GM12878 (cell line): ENCODE measurements at regions not wholly inside any gene's neighbourhood (a gene's known extent, or its start where the extent isn't known, plus 50 kb on each side); places are given as distances from the start of the nearest gene placed in this dataset.

ENCODE experiments used
- POLR2A ChIP-seq: IDR thresholded peaks from 2 replicates; pipeline ENCODE4 v1.6.1; 2011; ENCODE audit warnings: low read depth, mild to moderate bottlenecking, low read length
- SPI1 ChIP-seq: IDR thresholded peaks from 2 replicates; pipeline ENCODE4 v1.6.1; 2011; ENCODE audit warnings: low read depth, mild to moderate bottlenecking, low read length, moderate library complexity, borderline replicate concordance; ENCODE audit not compliant: insufficient read depth
- TF ChIP-seq, protein P1 (sequence below), 3 experiments: IDR thresholded peaks in 2 of 3; conservative IDR thresholded peaks in 1 of 3; 2 replicates each; pipeline ENCODE4 v1.5.1; 2011; ENCODE audit warnings: low read depth in 3 of 3, low read length in 3 of 3, mild to moderate bottlenecking in 3 of 3, control low read depth in 2 of 3, moderate library complexity in 2 of 3, inconsistent platforms in 1 of 3, mixed read lengths in 1 of 3; ENCODE audit not compliant: control insufficient read depth in 2 of 3, insufficient read depth in 1 of 3; ENCODE audit errors: extremely low read depth in 1 of 3

- no peak for TF ChIP-seq POLR2A
- TF ChIP-seq, protein P1, sequence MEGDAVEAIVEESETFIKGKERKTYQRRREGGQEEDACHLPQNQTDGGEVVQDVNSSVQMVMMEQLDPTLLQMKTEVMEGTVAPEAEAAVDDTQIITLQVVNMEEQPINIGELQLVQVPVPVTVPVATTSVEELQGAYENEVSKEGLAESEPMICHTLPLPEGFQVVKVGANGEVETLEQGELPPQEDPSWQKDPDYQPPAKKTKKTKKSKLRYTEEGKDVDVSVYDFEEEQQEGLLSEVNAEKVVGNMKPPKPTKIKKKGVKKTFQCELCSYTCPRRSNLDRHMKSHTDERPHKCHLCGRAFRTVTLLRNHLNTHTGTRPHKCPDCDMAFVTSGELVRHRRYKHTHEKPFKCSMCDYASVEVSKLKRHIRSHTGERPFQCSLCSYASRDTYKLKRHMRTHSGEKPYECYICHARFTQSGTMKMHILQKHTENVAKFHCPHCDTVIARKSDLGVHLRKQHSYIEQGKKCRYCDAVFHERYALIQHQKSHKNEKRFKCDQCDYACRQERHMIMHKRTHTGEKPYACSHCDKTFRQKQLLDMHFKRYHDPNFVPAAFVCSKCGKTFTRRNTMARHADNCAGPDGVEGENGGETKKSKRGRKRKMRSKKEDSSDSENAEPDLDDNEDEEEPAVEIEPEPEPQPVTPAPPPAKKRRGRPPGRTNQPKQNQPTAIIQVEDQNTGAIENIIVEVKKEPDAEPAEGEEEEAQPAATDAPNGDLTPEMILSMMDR (IDR thresholded peaks at IDR 0.05 in 2 of 3, conservative IDR thresholded peaks at IDR 0.05 in 1 of 3; ENCODE audit: control insufficient read depth in 2 of 3, extremely low read depth in 1 of 3, insufficient read depth in 1 of 3, low read depth in 3 of 3, low read length in 3 of 3), result no peak
- no peak for TF ChIP-seq SPI1
Observed at GRCh38 chr21:43331962-43332828, 94.7 kb downstream of the SIK1 start.
